Gastroesophageal sphincter (tissue), 3 donors: ENCODE measurements at regions not wholly inside any gene's neighbourhood (a gene's known extent, or its start where the extent isn't known, plus 50 kb on each side); places are given as distances from the start of the nearest gene placed in this dataset.

Experiments
- EP300 ChIP-seq: sonication (generic); formaldehyde crosslinking; IDR thresholded peaks from one replicate; pipeline ENCODE4 v1.6.1; 2017; ENCODE audit warnings: antibody characterized with exemption, mild to moderate bottlenecking
- POLR2A ChIP-seq, 2 donors: fragments of 450-650 bp; IDR thresholded peaks; one replicate each; pipeline ENCODE4 v1.6.1; 2017; ENCODE audit warnings: antibody characterized with exemption in 2 of 2, mild to moderate bottlenecking in 2 of 2, moderate library complexity in 1 of 2
- POLR2AphosphoS5 ChIP-seq: sonication (generic); formaldehyde crosslinking; IDR thresholded peaks from one replicate; pipeline ENCODE4 v1.6.1; 2017; ENCODE audit warnings: antibody characterized with exemption
- TF ChIP-seq, protein P1 (sequence below), 4 experiments: fragments of 200-600 bp in 2 of 4; fragments of 450-650 bp in 2 of 4; sonication (generic) in 1 of 4; IDR thresholded peaks; one replicate each; pipeline ENCODE4 v1.5.1; 2017 to 2019; ENCODE audit warnings: antibody characterized with exemption in 4 of 4, mild to moderate bottlenecking in 2 of 4, moderate library complexity in 2 of 4

DNA sequence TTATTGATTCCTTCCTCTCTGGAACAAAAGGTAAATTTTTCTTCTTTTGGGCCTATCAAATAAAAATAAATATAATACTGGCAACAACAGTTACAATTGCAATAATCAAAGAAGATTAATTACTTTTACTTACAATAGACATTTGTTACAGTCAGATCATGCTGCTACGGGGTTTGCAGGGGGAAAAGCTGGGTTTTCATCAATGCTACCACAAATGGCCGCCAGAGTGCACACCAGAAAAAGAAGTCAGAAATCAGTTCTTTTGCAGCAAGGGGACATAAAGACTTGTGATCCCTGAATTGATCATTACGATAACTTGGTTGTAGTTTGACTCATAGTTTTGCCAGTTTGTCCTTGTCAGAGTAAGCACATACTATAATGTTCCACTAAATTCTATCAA is 714.5 kb upstream of the EYS start:
- TF ChIP-seq POLR2AphosphoS5 (no peak), POLR2A (IDR thresholded peaks at IDR 0.05) (no peak), EP300 (no peak)
- TF ChIP-seq, protein P1, sequence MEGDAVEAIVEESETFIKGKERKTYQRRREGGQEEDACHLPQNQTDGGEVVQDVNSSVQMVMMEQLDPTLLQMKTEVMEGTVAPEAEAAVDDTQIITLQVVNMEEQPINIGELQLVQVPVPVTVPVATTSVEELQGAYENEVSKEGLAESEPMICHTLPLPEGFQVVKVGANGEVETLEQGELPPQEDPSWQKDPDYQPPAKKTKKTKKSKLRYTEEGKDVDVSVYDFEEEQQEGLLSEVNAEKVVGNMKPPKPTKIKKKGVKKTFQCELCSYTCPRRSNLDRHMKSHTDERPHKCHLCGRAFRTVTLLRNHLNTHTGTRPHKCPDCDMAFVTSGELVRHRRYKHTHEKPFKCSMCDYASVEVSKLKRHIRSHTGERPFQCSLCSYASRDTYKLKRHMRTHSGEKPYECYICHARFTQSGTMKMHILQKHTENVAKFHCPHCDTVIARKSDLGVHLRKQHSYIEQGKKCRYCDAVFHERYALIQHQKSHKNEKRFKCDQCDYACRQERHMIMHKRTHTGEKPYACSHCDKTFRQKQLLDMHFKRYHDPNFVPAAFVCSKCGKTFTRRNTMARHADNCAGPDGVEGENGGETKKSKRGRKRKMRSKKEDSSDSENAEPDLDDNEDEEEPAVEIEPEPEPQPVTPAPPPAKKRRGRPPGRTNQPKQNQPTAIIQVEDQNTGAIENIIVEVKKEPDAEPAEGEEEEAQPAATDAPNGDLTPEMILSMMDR (IDR thresholded peaks at IDR 0.05), result no peak
